ENCODE measurements at regions not wholly inside any gene's neighbourhood (a gene's known extent, or its start where the extent isn't known, plus 50 kb on each side); places are given as distances from the start of the nearest gene placed in this dataset.

GRCh38 chr13:21233086-21233485, 56.6 kb downstream of the MRPL57 start:
- CTCF ChIA-PET: no interaction called here
- Mint-ChIP-seq H3K4me3 (peak overlapping the region in 1 of 3 donors; percentile 4), H3K27ac (no peak overlapping the region), H3K4me1 (peaks cover 6 to 13% (median 11%) of the 10 kb centered on the region in 3 donors), H3K36me3 (no peaks in the 10 kb centered on the region), H3K27me3 (peaks cover 2 to 9% of the 10 kb centered on the region in 2 donors), H3K9me3 (peaks cover 0 to 2% (median 0%) of the 10 kb centered on the region in 3 donors)
- no peaks in the 10 kb centered on the region for H3K4me1 ChIP-seq (ENCODE audit: control insufficient read depth in 1 of 2, extremely low read depth in 1 of 2, insufficient read depth in 2 of 2, low read length in 2 of 2)
- peaks cover 0 to 9% of the 10 kb centered on the region in 2 experiments for H3K27me3 ChIP-seq (replicated peaks in 1 of 2; ENCODE audit: control insufficient read depth in 2 of 2, extremely low read depth in 1 of 2, insufficient read depth in 2 of 2, low read length in 1 of 2)
- no peaks in the 10 kb centered on the region for H3K9me3 ChIP-seq
- H3K4me3 ChIP-seq (ENCODE audit: control insufficient read depth in 1 of 2, extremely low read depth in 1 of 2, low read length in 1 of 2): no peak overlapping the region
- no peaks in the 10 kb centered on the region for H3K36me3 ChIP-seq (ENCODE audit: control insufficient read depth in 2 of 2, extremely low read depth in 1 of 2, insufficient read depth in 1 of 2, low read length in 1 of 2)
- no peak for DNase-seq
- no peak for ATAC-seq (replicated peaks in 1 of 4)
- no peak overlapping the region for H3K27ac ChIP-seq (ENCODE audit: low read length)
- WGBS (ENCODE audit: insufficient coverage): 100% methylated on average over 2 of the region's 3 CpGs
- POLR2A ChIA-PET: no interaction called here

- peaks cover 6 to 13% (median 11%) of the 10 kb centered on the region in 3 donors for H3K4me1 Mint-ChIP-seq
- 87% methylated on average over 8 of the region's 8 CpGs for WGBS (ENCODE audit: insufficient coverage)
- POLR2A ChIA-PET: no interaction called here
Observed at GRCh38 chr13:21234526-21234925, 58.1 kb downstream of the MRPL57 start.

GRCh38 chr13:21235174-21235573, 58.7 kb downstream of the MRPL57 start:
- Histone ChIP-seq H3K4me3 (ENCODE audit: control insufficient read depth in 1 of 2, extremely low read depth in 1 of 2, low read length in 1 of 2) (no peak overlapping the region), H3K36me3 (ENCODE audit: control insufficient read depth in 2 of 2, extremely low read depth in 1 of 2, insufficient read depth in 1 of 2, low read length in 1 of 2) (no peaks in the 10 kb centered on the region), H3K4me1 (ENCODE audit: control insufficient read depth in 1 of 2, extremely low read depth in 1 of 2, insufficient read depth in 2 of 2, low read length in 2 of 2) (no peaks in the 10 kb centered on the region), H3K9me3 (no peaks in the 10 kb centered on the region), H3K27me3 (replicated peaks in 1 of 2; ENCODE audit: control insufficient read depth in 2 of 2, extremely low read depth in 1 of 2, insufficient read depth in 2 of 2, low read length in 1 of 2) (peaks cover 0 to 7% of the 10 kb centered on the region in 2 experiments), H3K27ac (ENCODE audit: low read length) (no peak overlapping the region)
- no peak overlapping the region for H3K4me3 Mint-ChIP-seq
- H3K27ac Mint-ChIP-seq: no peak overlapping the region
- H3K4me1 Mint-ChIP-seq: peaks cover 7 to 13% (median 13%) of the 10 kb centered on the region in 3 donors
- 98% methylated on average over 7 of the region's 12 CpGs for WGBS (ENCODE audit: insufficient coverage)
- no peak for ATAC-seq (replicated peaks in 1 of 4)
- DNase-seq: no peak
- ChIA-PET CTCF (no interaction called here), POLR2A (interaction anchor here in 1 of 2 donors (0.7 kb wide), 1 partner anchor 107 kb away, joined by 3 read pairs; no protein-coding TSS in a partner anchor)
- peaks cover 0 to 4% (median 0%) of the 10 kb centered on the region in 3 donors for H3K9me3 Mint-ChIP-seq
- no peaks in the 10 kb centered on the region for H3K36me3 Mint-ChIP-seq
- H3K27me3 Mint-ChIP-seq: peaks cover 0 to 6% of the 10 kb centered on the region in 2 donors

More at GRCh38 chr13:21234526-21234925, 58.1 kb downstream of the MRPL57 start:
- DNase-seq (no peak), ATAC-seq (replicated peaks in 1 of 4) (no peak)
- H3K9me3 Mint-ChIP-seq: peaks cover 0 to 4% (median 0%) of the 10 kb centered on the region in 3 donors
- peaks cover 0 to 6% of the 10 kb centered on the region in 2 donors for H3K27me3 Mint-ChIP-seq
- H3K36me3 Mint-ChIP-seq: no peaks in the 10 kb centered on the region
- Histone ChIP-seq H3K9me3 (no peaks in the 10 kb centered on the region), H3K27me3 (replicated peaks in 1 of 2; ENCODE audit: control insufficient read depth in 2 of 2, extremely low read depth in 1 of 2, insufficient read depth in 2 of 2, low read length in 1 of 2) (peaks cover 0 to 7% of the 10 kb centered on the region in 2 experiments), H3K4me1 (ENCODE audit: control insufficient read depth in 1 of 2, extremely low read depth in 1 of 2, insufficient read depth in 2 of 2, low read length in 2 of 2) (no peaks in the 10 kb centered on the region), H3K27ac (ENCODE audit: low read length) (no peak overlapping the region), H3K4me3 (ENCODE audit: control insufficient read depth in 1 of 2, extremely low read depth in 1 of 2, low read length in 1 of 2) (no peak overlapping the region), H3K36me3 (ENCODE audit: control insufficient read depth in 2 of 2, extremely low read depth in 1 of 2, insufficient read depth in 1 of 2, low read length in 1 of 2) (no peaks in the 10 kb centered on the region)
- CTCF ChIA-PET: no interaction called here
- no peak overlapping the region for H3K4me3 Mint-ChIP-seq
- no peak overlapping the region for H3K27ac Mint-ChIP-seq

GRCh38 chr13:21237081-21237480, 60.6 kb downstream of the MRPL57 start:
- DNase-seq (no peak), ATAC-seq (replicated peaks in 1 of 4) (no peak)
- Mint-ChIP-seq H3K4me3 (no peak overlapping the region), H3K4me1 (peaks cover 13 to 15% (median 14%) of the 10 kb centered on the region in 3 donors), H3K9me3 (peaks cover 0 to 4% (median 0%) of the 10 kb centered on the region in 3 donors), H3K27ac (no peak overlapping the region), H3K27me3 (peaks cover 0 to 6% of the 10 kb centered on the region in 2 donors), H3K36me3 (no peaks in the 10 kb centered on the region)
- no peaks in the 10 kb centered on the region for H3K4me1 ChIP-seq (ENCODE audit: control insufficient read depth in 1 of 2, extremely low read depth in 1 of 2, insufficient read depth in 2 of 2, low read length in 2 of 2)
- no peak overlapping the region for H3K4me3 ChIP-seq (ENCODE audit: control insufficient read depth in 1 of 2, extremely low read depth in 1 of 2, low read length in 1 of 2)
- CTCF ChIA-PET: no interaction called here
- H3K9me3 ChIP-seq: no peaks in the 10 kb centered on the region
- 31% methylated on average over 3 of the region's 9 CpGs for WGBS (ENCODE audit: insufficient coverage)
- POLR2A ChIA-PET: no interaction called here
- H3K27ac ChIP-seq (ENCODE audit: low read length): no peak overlapping the region
- no peaks in the 10 kb centered on the region for H3K36me3 ChIP-seq (ENCODE audit: control insufficient read depth in 2 of 2, extremely low read depth in 1 of 2, insufficient read depth in 1 of 2, low read length in 1 of 2)
- peaks cover 0 to 9% of the 10 kb centered on the region in 2 experiments for H3K27me3 ChIP-seq (replicated peaks in 1 of 2; ENCODE audit: control insufficient read depth in 2 of 2, extremely low read depth in 1 of 2, insufficient read depth in 2 of 2, low read length in 1 of 2)

- H3K27me3 ChIP-seq (replicated peaks in 1 of 2; ENCODE audit: control insufficient read depth in 2 of 2, extremely low read depth in 1 of 2, insufficient read depth in 2 of 2, low read length in 1 of 2): peaks cover 0 to 11% of the 10 kb centered on the region in 2 experiments
- no CpG with 5 or more reads among the region's 2 CpGs for WGBS (ENCODE audit: insufficient coverage)
- POLR2A ChIA-PET: no interaction called here
Observed at GRCh38 chr13:21238267-21238666, 61.8 kb downstream of the MRPL57 start.

GRCh38 chr13:21240586-21240985, 64.1 kb downstream of the MRPL57 start:
- DNase-seq: no peak
- CTCF ChIA-PET: interaction anchor here in 1 of 2 donors (0.6 to 0.7 kb wide), 2 partner anchors 10 to 283 kb away, joined by 4 to 5 read pairs; no protein-coding TSS in a partner anchor
- no peak for ATAC-seq (replicated peaks in 1 of 4)
- Mint-ChIP-seq H3K4me1 (peaks cover 7 to 15% (median 8%) of the 10 kb centered on the region in 3 donors), H3K9me3 (peaks cover 0 to 4% (median 3%) of the 10 kb centered on the region in 3 donors), H3K4me3 (no peak overlapping the region), H3K36me3 (no peaks in the 10 kb centered on the region), H3K27me3 (peaks cover 0 to 3% of the 10 kb centered on the region in 2 donors), H3K27ac (no peak overlapping the region)
- Histone ChIP-seq H3K27ac (ENCODE audit: low read length) (no peak overlapping the region), H3K27me3 (replicated peaks in 1 of 2; ENCODE audit: control insufficient read depth in 2 of 2, extremely low read depth in 1 of 2, insufficient read depth in 2 of 2, low read length in 1 of 2) (peaks cover 0 to 11% of the 10 kb centered on the region in 2 experiments), H3K4me1 (ENCODE audit: control insufficient read depth in 1 of 2, extremely low read depth in 1 of 2, insufficient read depth in 2 of 2, low read length in 2 of 2) (no peaks in the 10 kb centered on the region), H3K4me3 (ENCODE audit: control insufficient read depth in 1 of 2, extremely low read depth in 1 of 2, low read length in 1 of 2) (no peak overlapping the region), H3K9me3 (no peaks in the 10 kb centered on the region), H3K36me3 (ENCODE audit: control insufficient read depth in 2 of 2, extremely low read depth in 1 of 2, insufficient read depth in 1 of 2, low read length in 1 of 2) (no peaks in the 10 kb centered on the region)
- 63% methylated on average over 5 of the region's 8 CpGs for WGBS (ENCODE audit: insufficient coverage)
- POLR2A ChIA-PET: no interaction called here

More at GRCh38 chr13:21238267-21238666, 61.8 kb downstream of the MRPL57 start:
- Histone ChIP-seq H3K9me3 (no peaks in the 10 kb centered on the region), H3K4me3 (ENCODE audit: control insufficient read depth in 1 of 2, extremely low read depth in 1 of 2, low read length in 1 of 2) (no peak overlapping the region), H3K36me3 (ENCODE audit: control insufficient read depth in 2 of 2, extremely low read depth in 1 of 2, insufficient read depth in 1 of 2, low read length in 1 of 2) (no peaks in the 10 kb centered on the region), H3K4me1 (ENCODE audit: control insufficient read depth in 1 of 2, extremely low read depth in 1 of 2, insufficient read depth in 2 of 2, low read length in 2 of 2) (no peaks in the 10 kb centered on the region), H3K27ac (ENCODE audit: low read length) (no peak overlapping the region)
- Mint-ChIP-seq H3K4me3 (no peak overlapping the region), H3K36me3 (no peaks in the 10 kb centered on the region), H3K27me3 (peaks cover 0 to 6% of the 10 kb centered on the region in 2 donors), H3K27ac (no peak overlapping the region), H3K4me1 (peaks cover 7 to 12% (median 8%) of the 10 kb centered on the region in 3 donors), H3K9me3 (peaks cover 0 to 4% (median 3%) of the 10 kb centered on the region in 3 donors)
- ATAC-seq (replicated peaks in 1 of 4): no peak
- CTCF ChIA-PET: no interaction called here
- no peak for DNase-seq
